HPDE6-E6E7 (cell line): ENCODE measurements at regions not wholly inside any gene's neighbourhood (a gene's known extent, or its start where the extent isn't known, plus 50 kb on each side); places are given as distances from the start of the nearest gene placed in this dataset.
A peak's percentile ranks its signal among the peaks of the same experiment; 100 is the strongest.
"Not testable (repeated sequence)": the region's sequence is repeated elsewhere in the genome, so short reads cannot be mapped to it uniquely, and the experiment has no call there.

Experiments used
- DNase-seq: peaks from one replicate; pipeline ENCODE4 v3.0.0; 2011; ENCODE audit warnings: missing footprints; ENCODE audit errors: extremely low spot score

- not testable (repeated sequence) for DNase-seq
Measured at GRCh38 chrX:27156921-27157320, 306.2 kb downstream of the PPP4R3C start.

- DNase-seq: no peak
Measured at GRCh38 chrX:27136325-27136724, 326.8 kb downstream of the PPP4R3C start.

GRCh38 chrX:27132862-27133261 lies 330.3 kb downstream of the PPP4R3C start:
- no peak for DNase-seq

GRCh38 chrX:27087176-27087575 lies 376.0 kb downstream of the PPP4R3C start:
- not testable (repeated sequence) for DNase-seq

- DNase-seq: no peak
Measured at GRCh38 chrX:27086237-27086636, 376.9 kb downstream of the PPP4R3C start.

GRCh38 chrX:27085346-27085745 lies 377.8 kb downstream of the PPP4R3C start:
- no peak for DNase-seq

- DNase-seq: no peak
Measured at GRCh38 chrX:27078371-27078770, 384.8 kb downstream of the PPP4R3C start.

GRCh38 chrX:27057883-27058282 lies 405.3 kb downstream of the PPP4R3C start:
- no peak for DNase-seq

GRCh38 chrX:27039332-27039731 lies 423.8 kb downstream of the PPP4R3C start:
- DNase-seq: no peak

- no peak for DNase-seq
Measured at GRCh38 chrX:27008486-27008885, 454.7 kb downstream of the PPP4R3C start.

GRCh38 chrX:26999634-27000033 lies 463.5 kb downstream of the PPP4R3C start:
- DNase-seq: no peak

GRCh38 chrX:26958261-26958660 lies 504.9 kb downstream of the PPP4R3C start:
- DNase-seq: no peak

GRCh38 chrX:26954029-26954428 lies 509.1 kb downstream of the PPP4R3C start:
- DNase-seq: no peak

GRCh38 chrX:26952213-26952612 lies 510.9 kb downstream of the PPP4R3C start:
- no peak for DNase-seq

- DNase-seq: no peak
Measured at GRCh38 chrX:26927419-26927818, 535.7 kb downstream of the PPP4R3C start.

- DNase-seq: peak; percentile 1
Measured at GRCh38 chrX:26925088-26925487, 538.1 kb downstream of the PPP4R3C start.

- no peak for DNase-seq
Measured at GRCh38 chrX:26922278-26922677, 540.9 kb downstream of the PPP4R3C start.

GRCh38 chrX:26918631-26919030 lies 544.5 kb downstream of the PPP4R3C start:
- peak; percentile 8 for DNase-seq

GRCh38 chrX:26916991-26917390 lies 546.1 kb downstream of the PPP4R3C start:
- no peak for DNase-seq

- peak; percentile 14 for DNase-seq
Measured at GRCh38 chrX:26915064-26915463, 548.1 kb downstream of the PPP4R3C start.

- no peak for DNase-seq
Measured at GRCh38 chrX:26914232-26914631, 548.9 kb downstream of the PPP4R3C start.

- DNase-seq: not testable (repeated sequence)
Measured at GRCh38 chrX:26911785-26912184, 551.4 kb downstream of the PPP4R3C start.

- DNase-seq: no peak
Measured at GRCh38 chrX:26909728-26910127, 553.4 kb downstream of the PPP4R3C start.

- no peak for DNase-seq
Measured at GRCh38 chrX:26908218-26908617, 554.9 kb downstream of the PPP4R3C start.

- DNase-seq: no peak
Measured at GRCh38 chrX:26889574-26889973, 573.6 kb downstream of the PPP4R3C start.
